Common myeloid progenitor, CD34-positive (primary cell): ENCODE measurements at regions not wholly inside any gene's neighbourhood (a gene's known extent, or its start where the extent isn't known, plus 50 kb on each side); places are given as distances from the start of the nearest gene placed in this dataset.

Experiments used
- CTCF ChIA-PET: fragments of 350-600 bp; sonication (Branson Sonifier 250); formaldehyde crosslinking; loops from one replicate; lab custom pipeline; 2021; ENCODE audit warnings: antibody characterized with exemption; lab: Charles Lee
- POLR2A ChIA-PET: fragments of 350-600 bp; sonication (Branson Sonifier 250); formaldehyde crosslinking; loops from one replicate; lab custom pipeline; 2021; ENCODE audit warnings: antibody characterized with exemption; lab: Charles Lee
- DNase-seq, 3 donors: peaks; one replicate each; pipeline versions ENCODE4 v3.0.0 to v3.0.0-alpha.2; 2013
- H3K27ac ChIP-seq, 2 experiments: 1 replicate in 1 of 2; 2 replicates in 1 of 2; pipeline ENCODE4 v1.7.0; 2013; ENCODE audit warnings: inconsistent platforms in 2 of 2, low read length in 2 of 2, mild to moderate bottlenecking in 2 of 2, low read depth in 1 of 2, moderate library complexity in 1 of 2; ENCODE audit not compliant: severe bottlenecking in 2 of 2, insufficient read depth in 1 of 2, poor library complexity in 1 of 2
- H3K27me3 ChIP-seq, 5 experiments: replicated peaks in 2 of 5; 1 replicate in 3 of 5; 2 replicates in 2 of 5; pipeline versions ENCODE4 v1.6.1 to v1.7.0; 2013; ENCODE audit warnings: low read length in 4 of 5, mild to moderate bottlenecking in 2 of 5, moderate library complexity in 2 of 5, inconsistent platforms in 1 of 5; ENCODE audit not compliant: insufficient read depth in 5 of 5, control insufficient read depth in 4 of 5
- H3K36me3 ChIP-seq, 4 experiments: 1 replicate in 2 of 4; 2 replicates in 2 of 4; pipeline versions ENCODE4 v1.6.1 to v1.7.0; 2013; ENCODE audit warnings: low read length in 3 of 4, control low read depth in 1 of 4, mild to moderate bottlenecking in 1 of 4; ENCODE audit not compliant: control insufficient read depth in 4 of 4, insufficient read depth in 4 of 4
- H3K4me1 ChIP-seq, 4 experiments: 1 replicate in 3 of 4; 2 replicates in 1 of 4; pipeline versions ENCODE4 v1.6.1 to v1.7.1; 2013; ENCODE audit warnings: low read length in 3 of 4, mild to moderate bottlenecking in 3 of 4, control low read depth in 1 of 4, inconsistent platforms in 1 of 4, moderate library complexity in 1 of 4; ENCODE audit not compliant: control insufficient read depth in 4 of 4, insufficient read depth in 4 of 4; ENCODE audit errors: control extremely low read depth in 1 of 4
- H3K4me3 ChIP-seq, 7 experiments: 1 replicate in 4 of 7; 2 replicates in 3 of 7; pipeline versions ENCODE4 v1.5.1 to v1.7.0; 2013; ENCODE audit warnings: mild to moderate bottlenecking in 7 of 7, low read length in 6 of 7, moderate library complexity in 6 of 7, inconsistent platforms in 2 of 7, low read depth in 2 of 7, control low read depth in 1 of 7; ENCODE audit not compliant: insufficient read depth in 4 of 7, control insufficient read depth in 1 of 7; ENCODE audit errors: extremely low read depth in 1 of 7
- H3K9me3 ChIP-seq, 5 experiments: 1 replicate in 4 of 5; 2 replicates in 1 of 5; pipeline versions ENCODE4 v1.6.1 to v1.7.1; 2013; ENCODE audit warnings: low read length in 4 of 5, mild to moderate bottlenecking in 2 of 5, inconsistent platforms in 1 of 5, low read depth in 1 of 5, moderate library complexity in 1 of 5; ENCODE audit not compliant: control insufficient read depth in 4 of 5, insufficient read depth in 2 of 5; ENCODE audit errors: control extremely low read depth in 1 of 5
- WGBS: methylation state at CpG from one replicate; pipeline ENCODE4 v1.1.5; 2013; ENCODE audit not compliant: insufficient coverage; 5-methylcytosine and 5-hydroxymethylcytosine counted together

- POLR2A ChIA-PET = no interaction called here
Observed at GRCh38 chr4:14708574-14708973, 293.7 kb upstream of the CPEB2 start.

DNA sequence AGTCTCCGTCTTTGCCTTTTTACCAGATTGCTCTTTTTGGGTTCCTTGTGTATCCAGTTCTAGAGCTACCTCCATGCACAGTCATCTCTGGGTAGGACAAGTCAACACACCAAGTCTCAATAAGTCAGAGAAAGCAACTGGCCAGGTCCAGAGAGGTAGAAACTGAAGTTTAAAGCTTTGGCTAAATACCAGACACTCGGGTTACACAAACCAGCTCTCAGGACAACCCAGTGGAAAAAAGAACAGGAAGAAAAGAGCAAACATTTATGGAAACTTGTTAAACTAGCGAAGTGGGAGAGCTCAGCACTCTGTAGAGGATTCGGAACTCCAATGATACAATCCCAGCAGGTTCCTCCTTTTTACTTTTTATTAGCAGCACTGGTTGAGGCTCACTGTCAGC, 291.0 kb upstream of the CPEB2 start:
- no peaks in the 10 kb centered on the region for H3K9me3 ChIP-seq
- WGBS = 92% methylated on average over 4 of the region's 4 CpGs
- POLR2A ChIA-PET = no interaction called here

More at GRCh38 chr4:14708574-14708973, 293.7 kb upstream of the CPEB2 start:
- Histone ChIP-seq H3K4me3 (no peak overlapping the region), H3K36me3 (no peaks in the 10 kb centered on the region), H3K27ac (no peak overlapping the region), H3K9me3 (no peaks in the 10 kb centered on the region), H3K27me3 (no peaks in the 10 kb centered on the region), H3K4me1 (no peaks in the 10 kb centered on the region)
- CTCF ChIA-PET = no interaction called here
- no peak for DNase-seq

GRCh38 chr4:14716691-14717090, 285.6 kb upstream of the CPEB2 start:
- Histone ChIP-seq H3K4me1 (peaks cover 0 to 4% (median 0%) of the 10 kb centered on the region in 4 experiments), H3K4me3 (no peak overlapping the region), H3K27ac (no peak overlapping the region), H3K9me3 (no peaks in the 10 kb centered on the region), H3K36me3 (no peaks in the 10 kb centered on the region), H3K27me3 (no peaks in the 10 kb centered on the region)
- WGBS = 98% methylated on average over 4 of the region's 6 CpGs
- ChIA-PET CTCF (no interaction called here), POLR2A (no interaction called here)
- DNase-seq = no peak

More for the DNA sequence above, 291.0 kb upstream of the CPEB2 start:
- no peaks in the 10 kb centered on the region for H3K27me3 ChIP-seq
- no peaks in the 10 kb centered on the region for H3K4me1 ChIP-seq
- CTCF ChIA-PET = no interaction called here
- no peak for DNase-seq
- H3K36me3 ChIP-seq = no peaks in the 10 kb centered on the region
- H3K27ac ChIP-seq = no peak overlapping the region
- H3K4me3 ChIP-seq = no peak overlapping the region

GRCh38 chr4:14719053-14719452, 283.2 kb upstream of the CPEB2 start:
- CTCF ChIA-PET = interaction anchor here (1.1 kb wide), 1 partner anchor 17 kb away, joined by 3 read pairs; no protein-coding TSS in a partner anchor
- DNase-seq = no peak
- Histone ChIP-seq H3K9me3 (no peaks in the 10 kb centered on the region), H3K4me3 (no peak overlapping the region), H3K27ac (no peak overlapping the region), H3K27me3 (no peaks in the 10 kb centered on the region), H3K4me1 (peaks cover 0 to 4% (median 0%) of the 10 kb centered on the region in 4 experiments), H3K36me3 (no peaks in the 10 kb centered on the region)
- POLR2A ChIA-PET = no interaction called here
- WGBS = 37% methylated on average over 3 of the region's 3 CpGs

DNA sequence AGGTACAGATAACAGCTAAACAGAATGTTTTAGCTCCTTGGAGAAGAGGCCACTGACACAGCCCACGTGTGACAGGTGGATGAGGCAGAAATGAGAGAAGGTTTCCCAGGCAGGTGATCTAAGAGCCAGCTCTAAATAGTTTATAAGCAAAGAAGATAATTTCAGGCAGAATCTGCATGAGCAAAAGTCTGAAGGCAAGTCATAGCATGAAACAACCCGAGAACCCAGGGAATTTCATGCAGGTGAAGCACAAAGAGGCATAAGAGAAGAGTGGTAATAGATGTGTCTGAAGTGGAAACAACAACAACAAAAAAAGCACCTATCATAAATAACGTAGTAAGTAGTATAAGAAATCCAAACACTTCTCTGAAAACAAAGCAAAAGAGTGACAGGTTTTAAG, 275.8 kb upstream of the CPEB2 start:
- no peaks in the 10 kb centered on the region for H3K9me3 ChIP-seq
- POLR2A ChIA-PET = no interaction called here
- H3K27me3 ChIP-seq = no peaks in the 10 kb centered on the region
- DNase-seq = no peak
- H3K36me3 ChIP-seq = no peaks in the 10 kb centered on the region
- 90% methylated on average over 2 of the region's 3 CpGs for WGBS
- CTCF ChIA-PET = no interaction called here
- H3K27ac ChIP-seq = no peak overlapping the region
- no peaks in the 10 kb centered on the region for H3K4me1 ChIP-seq
- no peak overlapping the region for H3K4me3 ChIP-seq

GRCh38 chr4:14726877-14727361, 275.4 kb upstream of the CPEB2 start:
- Histone ChIP-seq H3K4me3 (no peak overlapping the region), H3K4me1 (no peaks in the 10 kb centered on the region), H3K27me3 (no peaks in the 10 kb centered on the region), H3K27ac (no peak overlapping the region), H3K36me3 (no peaks in the 10 kb centered on the region), H3K9me3 (no peaks in the 10 kb centered on the region)
- DNase-seq = no peak
- CTCF ChIA-PET = no interaction called here
- no CpG with 5 or more reads among the region's 4 CpGs for whole genome bisulfite sequencing
- POLR2A ChIA-PET = no interaction called here

GRCh38 chr4:14729282-14730000, 272.8 kb upstream of the CPEB2 start:
- H3K4me3 ChIP-seq = no peak overlapping the region
- H3K36me3 ChIP-seq = no peaks in the 10 kb centered on the region
- no peaks in the 10 kb centered on the region for H3K27me3 ChIP-seq
- DNase-seq = no peak
- POLR2A ChIA-PET = no interaction called here
- no peaks in the 10 kb centered on the region for H3K4me1 ChIP-seq
- no peaks in the 10 kb centered on the region for H3K9me3 ChIP-seq
- no peak overlapping the region for H3K27ac ChIP-seq
- CTCF ChIA-PET = no interaction called here
